HepG2 (cell line): ENCODE measurements at regions not wholly inside any gene's neighbourhood (a gene's known extent, or its start where the extent isn't known, plus 50 kb on each side); places are given as distances from the start of the nearest gene placed in this dataset.

ENCODE experiments used
- ATAC-seq: fragments of 200-7000 bp; cut with Tn5 transposase; 3 replicates; pipeline ENCODE4 v1.9.1; 2020; ENCODE audit warnings: mild to moderate bottlenecking, moderate library complexity
- BruUV-seq: library from RNA; stranded (reverse); fragments of 400-500 nt; replicated peaks from 2 replicates; lab custom pipeline; 2021; lab: Mats Ljungman, UMichigan
- CTCF ChIA-PET: fragments of 300-600 bp; formaldehyde crosslinking; extraction: SDS; loops from one replicate; lab custom pipeline; 2021; ENCODE audit warnings: low total read pairs, inconsistent platforms, low intra/inter-chr PET ratio; lab: Yijun Ruan, JAX
- POLR2A ChIA-PET: fragments of 350-600 bp; sonication (Branson Sonifier 250); formaldehyde crosslinking; loops from one replicate; lab custom pipeline; 2020; ENCODE audit warnings: antibody characterized with exemption, inconsistent platforms; lab: Yijun Ruan, JAX
- DNase-seq: peaks from one replicate; pipeline ENCODE4 v3.0.0-alpha.2; 2015; ENCODE audit warnings: low spot score
- FAIRE-seq: peaks from 3 replicates; lab custom pipeline; 2011; peaks lifted over from hg19 to GRCh38; lab: Jason Lieb, UNC
- H2AFZ ChIP-seq: one replicate; pipeline ENCODE4 v1.6.1; 2011; ENCODE audit warnings: low read length, inconsistent platforms
- H3K27ac ChIP-seq: fragments of 300-600 bp; 3 replicates; pipeline ENCODE4 v1.8.0; 2011; ENCODE audit warnings: mixed run types, mild to moderate bottlenecking, mixed read lengths, low read length, inconsistent platforms; ENCODE audit not compliant: insufficient read depth; ENCODE audit errors: extremely low read length
- H3K27me3 ChIP-seq, 2 experiments: fragments of 200-600 bp in 1 of 2; 2 replicates in 1 of 2; 3 replicates in 1 of 2; pipeline versions ENCODE4 v1.6.0 to v1.8.0; 2011; ENCODE audit warnings: low read length in 2 of 2, mild to moderate bottlenecking in 2 of 2, moderate library complexity in 2 of 2, inconsistent platforms in 1 of 2; ENCODE audit not compliant: insufficient read depth in 2 of 2, control insufficient read depth in 1 of 2
- H3K36me3 ChIP-seq, 2 experiments: fragments of 200-600 bp in 1 of 2; replicated peaks in 1 of 2; 2 replicates in 1 of 2; 3 replicates in 1 of 2; pipeline versions ENCODE4 v1.5.1 to v1.8.0; 2011; ENCODE audit warnings: low read length in 2 of 2, inconsistent platforms in 1 of 2; ENCODE audit not compliant: insufficient read depth in 2 of 2, control insufficient read depth in 1 of 2
- H3K4me1 ChIP-seq: 2 replicates; pipeline ENCODE4 v1.5.1; 2012; ENCODE audit warnings: low read length, inconsistent platforms; ENCODE audit not compliant: insufficient read depth
- H3K4me2 ChIP-seq: 2 replicates; pipeline ENCODE4 v1.6.0; 2011; ENCODE audit warnings: low read depth, low read length, inconsistent platforms
- H3K4me3 ChIP-seq, 3 experiments: fragments of 200-600 bp in 1 of 3; sonication (generic), shearing (Covaris generic) in 1 of 3; replicated peaks in 1 of 3; 2 replicates each; pipeline ENCODE4 v1.5.1; 2011 to 2016; ENCODE audit warnings: low read length in 3 of 3, inconsistent platforms in 2 of 3, low read depth in 2 of 3, mild to moderate bottlenecking in 2 of 3, control low read depth in 1 of 3, mixed read lengths in 1 of 3; ENCODE audit not compliant: insufficient read depth in 1 of 3
- H3K79me2 ChIP-seq: one replicate; pipeline ENCODE4 v1.6.1; 2011; ENCODE audit warnings: low read length, inconsistent platforms; ENCODE audit not compliant: insufficient read depth
- H3K9ac ChIP-seq: 2 replicates; pipeline ENCODE4 v1.6.0; 2011; ENCODE audit warnings: mild to moderate bottlenecking, low read depth, low read length, inconsistent platforms; ENCODE audit not compliant: insufficient read depth
- H3K9me3 ChIP-seq: 2 replicates; pipeline ENCODE4 v1.5.1; 2012; ENCODE audit warnings: mild to moderate bottlenecking, low read length
- H4K20me1 ChIP-seq: 2 replicates; pipeline ENCODE4 v1.6.0; 2011; ENCODE audit warnings: inconsistent platforms, mild to moderate bottlenecking, low read length, moderate library complexity; ENCODE audit not compliant: insufficient read depth
- ARHGAP35 ChIP-seq: sonication (generic); formaldehyde crosslinking; IDR thresholded peaks from 2 replicates; pipeline ENCODE4 v1.9.0; 2022; ENCODE audit warnings: mild to moderate bottlenecking, inconsistent platforms, moderate library complexity, missing genetic modification reagents, borderline replicate concordance
- ATF2 ChIP-seq: sonication (generic); formaldehyde crosslinking; IDR thresholded peaks from 2 replicates; pipeline ENCODE4 v1.4.0; 2020; ENCODE audit warnings: missing genetic modification reagents
- DNMT1 ChIP-seq: sonication (generic); formaldehyde crosslinking; IDR thresholded peaks from 2 replicates; pipeline ENCODE4 v1.5.1; 2020; ENCODE audit warnings: mild to moderate bottlenecking, missing genetic modification reagents
- KAT2B ChIP-seq: fragments of 150-350 bp; IDR thresholded peaks from 2 replicates; pipeline ENCODE4 v1.6.1; 2014; ENCODE audit warnings: low read depth, low read length, borderline replicate concordance
- LRRFIP1 ChIP-seq: sonication (generic); formaldehyde crosslinking; conservative IDR thresholded peaks from 2 replicates; pipeline ENCODE4 v1.4.0; 2020; ENCODE audit warnings: missing genetic modification reagents
- MXD4 ChIP-seq: IDR thresholded peaks from 2 replicates; pipeline ENCODE4 v1.6.1; 2016; ENCODE audit warnings: mild to moderate bottlenecking, missing biosample characterization, missing genetic modification reagents
- PTBP1 ChIP-seq: fragments of 200-400 bp; formaldehyde crosslinking; IDR thresholded peaks from 2 replicates; pipeline ENCODE4 v1.6.1; 2018; ENCODE audit warnings: low read length, low read depth; ENCODE audit not compliant: poor library complexity, severe bottlenecking
- SKI ChIP-seq: fragments of 450-650 bp; IDR thresholded peaks from one replicate; pipeline ENCODE4 v1.6.1; 2018; ENCODE audit warnings: mild to moderate bottlenecking; ENCODE audit not compliant: partially characterized antibody
- TBX2 ChIP-seq: sonication (generic); formaldehyde crosslinking; IDR thresholded peaks from 2 replicates; pipeline ENCODE4 v1.5.0; 2020; ENCODE audit warnings: missing genetic modification reagents, mild to moderate bottlenecking, borderline replicate concordance
- TIGD3 ChIP-seq: sonication (generic); formaldehyde crosslinking; IDR thresholded peaks from 2 replicates; pipeline ENCODE4 v1.5.1; 2020; ENCODE audit warnings: mild to moderate bottlenecking, missing genetic modification reagents, borderline replicate concordance
- ZC3H4 ChIP-seq: sonication (generic); formaldehyde crosslinking; IDR thresholded peaks from 2 replicates; pipeline ENCODE4 v1.4.0; 2020; ENCODE audit warnings: missing genetic modification reagents, borderline replicate concordance
- ZFYVE20 ChIP-seq: sonication (generic); formaldehyde crosslinking; IDR thresholded peaks from 2 replicates; pipeline ENCODE4 v1.8.0; 2023; ENCODE audit warnings: low read depth, mild to moderate bottlenecking, moderate library complexity, missing genetic modification reagents, borderline replicate concordance
- ZNF143 ChIP-seq: sonication (generic); formaldehyde crosslinking; IDR thresholded peaks from 2 replicates; pipeline ENCODE4 v1.4.0; 2020; ENCODE audit warnings: missing genetic modification reagents
- ZNF205 ChIP-seq: IDR thresholded peaks from 2 replicates; pipeline ENCODE4 v1.6.1; 2018; ENCODE audit warnings: missing biosample characterization, missing genetic modification reagents
- ZNF451 ChIP-seq: sonication (generic); formaldehyde crosslinking; IDR thresholded peaks from 2 replicates; pipeline ENCODE4 v1.5.0; 2020; ENCODE audit warnings: mild to moderate bottlenecking, missing genetic modification reagents
- ZNF749 ChIP-seq: sonication (generic); formaldehyde crosslinking; IDR thresholded peaks from 2 replicates; pipeline ENCODE4 v1.8.0; 2022; ENCODE audit warnings: mild to moderate bottlenecking, missing genetic modification reagents, moderate library complexity, borderline replicate concordance
- WGBS: methylation state at CpG from one replicate; pipeline ENCODE4 v1.1.6; 2017; ENCODE audit warnings: low lambda C conversion rate; 5-methylcytosine and 5-hydroxymethylcytosine counted together
- in situ Hi-C: cut with HindIII; loops from 2 replicates; pipeline ENCODE4 v1.10.0; 2017; ENCODE audit warnings: low pct_unique_long_range_greater_than_20kb; ENCODE audit not compliant: extremely low pct_ligation_motif_present
- intact Hi-C: fragments of 100-400 bp; cut with micrococcal nuclease; formaldehyde crosslinking; loops from one replicate; pipeline ENCODE4 v1.10.0; 2022; ENCODE audit not compliant: unreplicated experiment
- TF ChIP-seq, protein P1 (sequence below): sonication (generic); formaldehyde crosslinking; IDR thresholded peaks from 2 replicates; pipeline ENCODE4 v1.5.0; 2020; ENCODE audit warnings: missing genetic modification reagents, mild to moderate bottlenecking, borderline replicate concordance

DNA sequence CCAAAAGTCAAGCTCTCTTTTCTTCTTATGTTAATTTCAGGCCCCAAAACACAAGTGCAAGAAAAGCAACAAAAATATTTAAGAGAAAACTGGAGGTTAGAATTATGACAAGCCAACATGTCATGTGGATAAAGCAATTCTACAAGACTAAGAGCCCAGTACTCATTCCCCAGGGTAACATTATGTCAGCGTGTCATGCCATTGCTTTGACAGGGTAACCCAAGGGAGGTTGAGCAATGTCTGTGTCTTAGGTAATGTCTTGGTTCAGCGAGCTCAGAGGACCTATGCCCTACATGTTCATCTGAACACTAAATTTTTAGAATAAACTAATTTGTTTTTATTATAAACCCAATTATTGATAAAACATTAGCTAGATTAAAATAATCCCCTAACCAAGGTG is 173.2 kb upstream of the ZNF804A start:
- ATAC-seq (no peak), FAIRE-seq (no peak), DNase-seq (no peak)
- Histone ChIP-seq H2AFZ (no peak overlapping the region), H3K4me1 (no peaks in the 10 kb centered on the region), H3K4me2 (no peak overlapping the region), H3K4me3 (no peak overlapping the region), H3K79me2 (no peaks in the 10 kb centered on the region), H4K20me1 (no peaks in the 10 kb centered on the region), H3K9ac (no peak overlapping the region), H3K36me3 (no peaks in the 10 kb centered on the region), H3K27ac (no peak overlapping the region), H3K9me3 (no peaks in the 10 kb centered on the region), H3K27me3 (no peaks in the 10 kb centered on the region)
- intact Hi-C loops (no loop called here), in situ Hi-C loops (no loop called here)
- POLR2A ChIA-PET = no interaction called here
- 39% methylated on average over 2 of the region's 2 CpGs for WGBS
- CTCF ChIA-PET = no interaction called here
- TF ChIP-seq MXD4 = no peak
- TF ChIP-seq SKI = no peak
- TF ChIP-seq ZNF451 (CRISPR knock-in tag) = no peak
- TF ChIP-seq, protein P1, sequence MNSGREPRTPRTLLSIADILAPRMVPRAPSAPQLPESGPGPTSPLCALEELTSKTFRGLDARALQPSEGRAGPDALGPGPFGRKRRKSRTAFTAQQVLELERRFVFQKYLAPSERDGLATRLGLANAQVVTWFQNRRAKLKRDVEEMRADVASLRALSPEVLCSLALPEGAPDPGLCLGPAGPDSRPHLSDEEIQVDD (CRISPR knock-in tag) = no peak
- TF ChIP-seq TIGD3 (CRISPR knock-in tag) = no peak
- no peak for TF ChIP-seq ZFYVE20
- no peak for TF ChIP-seq ATF2 (CRISPR knock-in tag)
- no peak for TF ChIP-seq ARHGAP35
- no peak for TF ChIP-seq ZC3H4 (CRISPR knock-in tag)
- TF ChIP-seq ZNF205 (CRISPR knock-in tag) = no peak
- no peak for TF ChIP-seq ZNF143
- no peak for TF ChIP-seq DNMT1 (CRISPR knock-in tag)
- no peak for TF ChIP-seq LRRFIP1 (CRISPR knock-in tag)
- TF ChIP-seq KAT2B = no peak
- TF ChIP-seq ZNF749 = no peak
- TF ChIP-seq PTBP1 = no peak
- TF ChIP-seq TBX2 = no peak
- BruUV-seq = no TSS peak
